ENCODE measurements at regions not wholly inside any gene's neighbourhood (a gene's known extent, or its start where the extent isn't known, plus 50 kb on each side); places are given as distances from the start of the nearest gene placed in this dataset.
"Not testable (repeated sequence)": the region's sequence is repeated elsewhere in the genome, so short reads cannot be mapped to it uniquely, and the experiment has no call there.

- FAIRE-seq = no peak
Measured at GRCh38 chr3:177249203-177249602, 51.9 kb upstream of the TBL1XR1 start.

- FAIRE-seq = no peak
Measured at GRCh38 chr3:177250151-177250550, 52.9 kb upstream of the TBL1XR1 start.

GRCh38 chr3:177251755-177252154, 54.5 kb upstream of the TBL1XR1 start:
- no peak for FAIRE-seq

GRCh38 chr3:177257006-177257405, 59.7 kb upstream of the TBL1XR1 start:
- FAIRE-seq = no peak

GRCh38 chr3:177257625-177258024, 60.3 kb upstream of the TBL1XR1 start:
- FAIRE-seq = peak; percentile 31

- FAIRE-seq = no peak
Measured at GRCh38 chr3:177262396-177262795, 65.1 kb upstream of the TBL1XR1 start.

- no peak for FAIRE-seq
Measured at GRCh38 chr3:177263615-177264368, 66.5 kb upstream of the TBL1XR1 start.

GRCh38 chr3:177271811-177272501, 74.7 kb upstream of the TBL1XR1 start:
- FAIRE-seq = not testable (repeated sequence)

GRCh38 chr3:177278016-177278415, 80.7 kb upstream of the TBL1XR1 start:
- FAIRE-seq = no peak

GRCh38 chr3:177279118-177279815, 82.0 kb upstream of the TBL1XR1 start:
- no peak for FAIRE-seq

- no peak for FAIRE-seq
Measured at GRCh38 chr3:177281292-177282118, 84.2 kb upstream of the TBL1XR1 start.

GRCh38 chr3:177282119-177282655, 84.9 kb upstream of the TBL1XR1 start:
- FAIRE-seq = no peak

- FAIRE-seq = no peak
Measured at GRCh38 chr3:177283983-177284382, 86.7 kb upstream of the TBL1XR1 start.

GRCh38 chr3:177284383-177284881, 87.2 kb upstream of the TBL1XR1 start:
- no peak for FAIRE-seq

- FAIRE-seq = no peak
Measured at GRCh38 chr3:177286034-177286433, 88.8 kb upstream of the TBL1XR1 start.

- FAIRE-seq = no peak
Measured at GRCh38 chr3:177287231-177287630, 89.9 kb upstream of the TBL1XR1 start.

GRCh38 chr3:177290633-177291032, 93.4 kb upstream of the TBL1XR1 start:
- FAIRE-seq = no peak

- no peak for FAIRE-seq
Measured at GRCh38 chr3:177294221-177294620, 96.9 kb upstream of the TBL1XR1 start.

- no peak for FAIRE-seq
Measured at GRCh38 chr3:177295116-177295515, 97.8 kb upstream of the TBL1XR1 start.

- no peak for FAIRE-seq
Measured at GRCh38 chr3:177299250-177299649, 102.0 kb upstream of the TBL1XR1 start.

GRCh38 chr3:177300039-177300833, 103.0 kb upstream of the TBL1XR1 start:
- FAIRE-seq = no peak

- no peak for FAIRE-seq
Measured at GRCh38 chr3:177300842-177301241, 103.6 kb upstream of the TBL1XR1 start.
